SU-DHL-6 (cell line): ENCODE measurements at regions not wholly inside any gene's neighbourhood (a gene's known extent, or its start where the extent isn't known, plus 50 kb on each side); places are given as distances from the start of the nearest gene placed in this dataset.

ENCODE experiments used
- H2AFZ ChIP-seq: fragments of 200-600 bp; sonication (generic); 2 replicates; pipeline ENCODE4 v1.6.1; 2014; ENCODE audit warnings: low read depth, mild to moderate bottlenecking, moderate library complexity, mixed read lengths, antibody characterized with exemption, low read length; ENCODE audit not compliant: severe bottlenecking
- H3F3A ChIP-seq: fragments of 200-600 bp; shearing (Covaris generic); 2 replicates; pipeline ENCODE4 v1.6.0; 2016; ENCODE audit warnings: antibody characterized with exemption, mild to moderate bottlenecking; ENCODE audit not compliant: insufficient read depth
- H3K27ac ChIP-seq: fragments of 200-600 bp; sonication (generic); 2 replicates; pipeline ENCODE4 v1.5.1; 2016; ENCODE audit warnings: low read depth, mild to moderate bottlenecking, low read length, moderate library complexity, mixed read lengths
- H3K27me3 ChIP-seq: fragments of 200-600 bp; sonication (generic), shearing (Covaris generic); 2 replicates; pipeline ENCODE4 v1.6.0; 2014; ENCODE audit warnings: mild to moderate bottlenecking, low read length
- H3K36me3 ChIP-seq: fragments of 200-600 bp; sonication (generic); 2 replicates; pipeline ENCODE4 v1.6.1; 2014; ENCODE audit warnings: mild to moderate bottlenecking, low read length, mixed read lengths
- H3K4me2 ChIP-seq: fragments of 300-600, 200-600 bp; shearing (Covaris generic), sonication (generic); 2 replicates; pipeline ENCODE4 v1.6.0; 2014; ENCODE audit warnings: low read length, low read depth, mild to moderate bottlenecking; ENCODE audit not compliant: poor library complexity, severe bottlenecking
- H3K4me3 ChIP-seq: fragments of 200-600 bp; sonication (generic); 2 replicates; pipeline ENCODE4 v1.5.1; 2014; ENCODE audit warnings: antibody characterized with exemption, low read length, mild to moderate bottlenecking, mixed read lengths; ENCODE audit not compliant: insufficient read depth, poor library complexity, severe bottlenecking
- H3K79me2 ChIP-seq: fragments of 200-600 bp; sonication (generic); 2 replicates; pipeline ENCODE4 v1.6.1; 2014; ENCODE audit warnings: mild to moderate bottlenecking, low read length, moderate library complexity; ENCODE audit not compliant: insufficient read depth
- H3K9ac ChIP-seq: fragments of 200-600 bp; sonication (generic); 2 replicates; pipeline ENCODE4 v1.7.0; 2014; ENCODE audit warnings: mild to moderate bottlenecking, low read length
- H3K9me2 ChIP-seq: fragments of 200-600 bp; sonication (generic); replicated peaks from 2 replicates; pipeline ENCODE4 v1.6.1; 2014; ENCODE audit warnings: low read length; ENCODE audit not compliant: insufficient read depth
- H3K9me3 ChIP-seq: fragments of 200-600 bp; sonication (generic); 2 replicates; pipeline ENCODE4 v1.6.1; 2014; ENCODE audit warnings: low read length, mixed read lengths; ENCODE audit not compliant: insufficient read depth
- H4K20me1 ChIP-seq: fragments of 200-600 bp; sonication (generic); 2 replicates; pipeline ENCODE4 v1.6.1; 2014; ENCODE audit warnings: low read depth, mild to moderate bottlenecking, antibody characterized with exemption, low read length, moderate library complexity, mixed read lengths
- EZH2phosphoT487 ChIP-seq: fragments of 200-600 bp; sonication (generic), shearing (Covaris generic); conservative IDR thresholded peaks from 2 replicates; pipeline ENCODE4 v1.6.1; 2018; ENCODE audit warnings: mild to moderate bottlenecking, antibody characterized with exemption, low read length, moderate library complexity, mixed read lengths
- TF ChIP-seq, protein P1 (sequence below): fragments of 200-600 bp; sonication (generic); IDR thresholded peaks from one replicate; pipeline ENCODE4 v1.5.1; 2017; ENCODE audit warnings: antibody characterized with exemption, mild to moderate bottlenecking, low read length, moderate library complexity; ENCODE audit not compliant: insufficient read depth, poor library complexity, severe bottlenecking

DNA sequence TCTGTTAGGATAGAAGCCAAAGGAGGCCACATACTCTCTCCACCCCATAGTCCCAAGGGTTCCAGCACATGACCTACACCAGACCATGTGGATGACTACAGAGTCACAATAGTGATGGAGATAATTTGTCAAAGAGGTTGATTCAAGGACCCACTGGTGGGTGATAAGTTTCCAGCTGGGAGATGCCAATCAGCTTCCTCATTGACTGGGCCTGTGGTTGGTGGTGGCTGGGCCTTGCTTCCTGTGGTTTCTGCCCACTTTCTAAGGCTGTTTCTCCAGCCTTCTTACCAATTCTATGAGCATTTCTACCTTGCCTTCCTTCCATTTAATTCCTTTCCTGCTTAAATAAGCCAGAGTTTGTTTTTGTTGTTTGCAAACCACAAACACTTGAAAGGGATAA lies 95.5 kb upstream of the CPEB2 start:
- Histone ChIP-seq H3K4me2 (no peak overlapping the region), H3K79me2 (no peaks in the 10 kb centered on the region), H3K27ac (no peak overlapping the region), H4K20me1 (no peaks in the 10 kb centered on the region), H3K27me3 (no peaks in the 10 kb centered on the region), H3K9ac (no peak overlapping the region), H2AFZ (no peak overlapping the region), H3K9me3 (no peaks in the 10 kb centered on the region), H3F3A (no peaks in the 10 kb centered on the region), H3K9me2 (no peaks in the 10 kb centered on the region), H3K36me3 (no peaks in the 10 kb centered on the region), H3K4me3 (no peak overlapping the region)
- no peak for TF ChIP-seq EZH2phosphoT487
- TF ChIP-seq, protein P1, sequence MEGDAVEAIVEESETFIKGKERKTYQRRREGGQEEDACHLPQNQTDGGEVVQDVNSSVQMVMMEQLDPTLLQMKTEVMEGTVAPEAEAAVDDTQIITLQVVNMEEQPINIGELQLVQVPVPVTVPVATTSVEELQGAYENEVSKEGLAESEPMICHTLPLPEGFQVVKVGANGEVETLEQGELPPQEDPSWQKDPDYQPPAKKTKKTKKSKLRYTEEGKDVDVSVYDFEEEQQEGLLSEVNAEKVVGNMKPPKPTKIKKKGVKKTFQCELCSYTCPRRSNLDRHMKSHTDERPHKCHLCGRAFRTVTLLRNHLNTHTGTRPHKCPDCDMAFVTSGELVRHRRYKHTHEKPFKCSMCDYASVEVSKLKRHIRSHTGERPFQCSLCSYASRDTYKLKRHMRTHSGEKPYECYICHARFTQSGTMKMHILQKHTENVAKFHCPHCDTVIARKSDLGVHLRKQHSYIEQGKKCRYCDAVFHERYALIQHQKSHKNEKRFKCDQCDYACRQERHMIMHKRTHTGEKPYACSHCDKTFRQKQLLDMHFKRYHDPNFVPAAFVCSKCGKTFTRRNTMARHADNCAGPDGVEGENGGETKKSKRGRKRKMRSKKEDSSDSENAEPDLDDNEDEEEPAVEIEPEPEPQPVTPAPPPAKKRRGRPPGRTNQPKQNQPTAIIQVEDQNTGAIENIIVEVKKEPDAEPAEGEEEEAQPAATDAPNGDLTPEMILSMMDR, result no peak

DNA sequence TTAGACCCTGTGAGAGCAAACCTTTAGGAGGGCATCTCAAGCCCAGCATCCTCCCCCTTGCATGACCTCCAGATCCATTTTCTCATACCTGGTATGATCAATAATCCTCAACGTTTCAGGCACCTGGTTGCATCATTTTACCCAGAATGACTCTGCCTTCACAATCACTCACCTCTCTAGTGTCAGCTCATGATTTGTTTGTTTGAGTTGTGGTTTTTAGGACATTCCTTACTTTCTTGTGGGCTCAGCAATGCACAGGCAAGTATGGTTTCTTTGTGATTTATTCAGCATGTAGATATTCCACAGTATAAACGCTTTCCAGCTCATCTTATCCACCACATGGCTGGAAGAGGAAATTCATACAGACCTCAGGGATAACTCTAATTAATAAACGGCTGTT lies 93.6 kb upstream of the CPEB2 start:
- H3K36me3 ChIP-seq, result no peaks in the 10 kb centered on the region
- TF ChIP-seq, protein P1, result no peak
- TF ChIP-seq EZH2phosphoT487, result no peak
- no peak overlapping the region for H3K9ac ChIP-seq
- no peaks in the 10 kb centered on the region for H4K20me1 ChIP-seq
- no peaks in the 10 kb centered on the region for H3K9me3 ChIP-seq
- H3K27me3 ChIP-seq, result no peaks in the 10 kb centered on the region
- H3K9me2 ChIP-seq, result no peaks in the 10 kb centered on the region
- H3F3A ChIP-seq, result no peaks in the 10 kb centered on the region
- no peaks in the 10 kb centered on the region for H3K79me2 ChIP-seq
- H3K4me3 ChIP-seq, result no peak overlapping the region
- H2AFZ ChIP-seq, result no peak overlapping the region
- no peak overlapping the region for H3K27ac ChIP-seq
- no peak overlapping the region for H3K4me2 ChIP-seq

DNA sequence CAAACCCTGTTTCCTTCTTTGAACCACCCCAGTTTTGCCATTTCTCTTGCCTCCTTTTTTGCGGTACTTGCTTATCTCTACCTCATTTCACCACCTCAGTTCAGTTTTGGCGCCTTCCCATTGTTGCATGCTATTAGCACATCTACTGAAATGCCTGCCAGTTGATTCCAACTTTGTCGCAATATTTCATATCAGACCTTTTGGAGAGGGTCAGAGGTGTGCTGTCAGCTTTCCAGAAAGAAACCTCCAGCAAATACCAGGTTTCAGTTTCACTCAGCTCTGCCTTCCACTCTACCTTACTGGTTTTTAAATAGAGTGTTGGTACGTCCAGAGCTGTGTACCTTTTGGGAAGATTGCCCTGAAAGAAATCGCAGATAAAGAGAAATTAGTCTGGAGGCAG lies 91.9 kb upstream of the CPEB2 start:
- H3K9me3 ChIP-seq, result no peaks in the 10 kb centered on the region
- no peaks in the 10 kb centered on the region for H3K36me3 ChIP-seq
- no peak overlapping the region for H3K4me3 ChIP-seq
- H2AFZ ChIP-seq, result no peak overlapping the region
- H3K79me2 ChIP-seq, result no peaks in the 10 kb centered on the region
- H3K9me2 ChIP-seq, result no peaks in the 10 kb centered on the region
- H3K27ac ChIP-seq, result no peak overlapping the region
- H3F3A ChIP-seq, result no peaks in the 10 kb centered on the region
- no peak overlapping the region for H3K4me2 ChIP-seq
- H4K20me1 ChIP-seq, result no peaks in the 10 kb centered on the region
- TF ChIP-seq EZH2phosphoT487, result no peak
- TF ChIP-seq, protein P1, result no peak
- no peaks in the 10 kb centered on the region for H3K27me3 ChIP-seq
- H3K9ac ChIP-seq, result no peak overlapping the region

DNA sequence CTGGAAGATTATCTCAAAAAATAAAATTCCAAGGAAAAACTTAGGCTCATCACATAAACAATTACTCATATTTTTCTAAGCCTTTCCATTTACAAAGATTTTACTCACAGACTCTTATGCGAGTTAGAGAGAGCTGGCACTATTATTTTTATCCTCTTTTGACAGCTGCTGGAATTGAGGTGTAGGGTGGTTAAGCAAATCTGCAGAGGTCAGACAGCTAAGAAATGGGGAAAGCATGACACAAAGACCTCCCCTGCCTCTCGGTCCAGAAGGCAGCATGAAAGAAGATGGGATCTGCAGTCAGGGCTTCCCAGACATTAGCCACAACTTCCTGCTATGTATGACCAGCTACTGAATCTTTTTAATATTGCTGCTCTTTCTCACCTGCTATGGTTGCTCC lies 89.9 kb upstream of the CPEB2 start:
- no peak overlapping the region for H3K9ac ChIP-seq
- H3K9me3 ChIP-seq, result no peaks in the 10 kb centered on the region
- H3K27ac ChIP-seq, result no peak overlapping the region
- TF ChIP-seq, protein P1, result no peak
- no peak for TF ChIP-seq EZH2phosphoT487
- no peaks in the 10 kb centered on the region for H3K79me2 ChIP-seq
- H3K27me3 ChIP-seq, result no peaks in the 10 kb centered on the region
- no peaks in the 10 kb centered on the region for H3K36me3 ChIP-seq
- H3K9me2 ChIP-seq, result no peaks in the 10 kb centered on the region
- no peaks in the 10 kb centered on the region for H3F3A ChIP-seq
- H3K4me2 ChIP-seq, result no peak overlapping the region
- no peak overlapping the region for H3K4me3 ChIP-seq
- no peak overlapping the region for H2AFZ ChIP-seq
- no peaks in the 10 kb centered on the region for H4K20me1 ChIP-seq
